Suprapubic skin (tissue), 4 donors: ENCODE measurements at regions not wholly inside any gene's neighbourhood (a gene's known extent, or its start where the extent isn't known, plus 50 kb on each side); places are given as distances from the start of the nearest gene placed in this dataset.

ENCODE experiments used
- DNase-seq, 2 donors: peaks; one replicate each; pipeline ENCODE4 v3.0.0-alpha.2; 2019; ENCODE audit warnings: low spot score in 2 of 2
- H3K27ac ChIP-seq: fragments of 200-600 bp; sonication (generic); one replicate; pipeline ENCODE4 v1.5.1; 2019
- H3K27me3 ChIP-seq: fragments of 200-600 bp; sonication (generic); one replicate; pipeline ENCODE4 v1.5.1; 2019
- H3K36me3 ChIP-seq: fragments of 200-600 bp; sonication (generic); one replicate; pipeline ENCODE4 v1.5.1; 2019
- H3K4me1 ChIP-seq: fragments of 200-600 bp; sonication (generic); one replicate; pipeline ENCODE4 v1.5.1; 2019
- H3K4me3 ChIP-seq: fragments of 200-600 bp; sonication (generic); one replicate; pipeline ENCODE4 v1.5.1; 2019; ENCODE audit warnings: mild to moderate bottlenecking
- H3K9me3 ChIP-seq: fragments of 200-600 bp; sonication (generic); one replicate; pipeline ENCODE4 v1.5.1; 2019
- CTCF ChIP-seq, 2 donors: fragments of 200-600 bp in 1 of 2; fragments of 450-650 bp in 1 of 2; sonication (generic) in 1 of 2; IDR thresholded peaks; one replicate each; pipeline ENCODE4 v1.5.1; 2016 to 2019; ENCODE audit warnings: antibody characterized with exemption in 2 of 2, mild to moderate bottlenecking in 1 of 2, moderate library complexity in 1 of 2
- EP300 ChIP-seq: sonication (generic); formaldehyde crosslinking; IDR thresholded peaks from one replicate; pipeline ENCODE4 v1.6.1; 2017; ENCODE audit warnings: antibody characterized with exemption
- POLR2A ChIP-seq, 2 donors: fragments of 450-650 bp; IDR thresholded peaks; one replicate each; pipeline ENCODE4 v1.6.1; 2017; ENCODE audit warnings: antibody characterized with exemption in 2 of 2, mild to moderate bottlenecking in 2 of 2, moderate library complexity in 2 of 2
- POLR2AphosphoS5 ChIP-seq, 3 donors: sonication (generic); formaldehyde crosslinking; IDR thresholded peaks; one replicate each; pipeline ENCODE4 v1.6.1; 2017; ENCODE audit warnings: antibody characterized with exemption in 3 of 3
- WGBS: methylation state at CpG from one replicate; pipeline ENCODE4 v1.1.5; 2018; 5-methylcytosine and 5-hydroxymethylcytosine counted together

- no peak for TF ChIP-seq CTCF (IDR thresholded peaks at IDR 0.05)
- no peak for TF ChIP-seq POLR2A (IDR thresholded peaks at IDR 0.05)
- TF ChIP-seq POLR2AphosphoS5 (IDR thresholded peaks at IDR 0.05), result no peak
- TF ChIP-seq EP300, result no peak
- no peaks in the 10 kb centered on the region for H3K27me3 ChIP-seq
- DNase-seq, result no peak
- no peaks in the 10 kb centered on the region for H3K36me3 ChIP-seq
- H3K9me3 ChIP-seq, result no peaks in the 10 kb centered on the region
- H3K4me1 ChIP-seq, result no peaks in the 10 kb centered on the region
- whole genome bisulfite sequencing, result 65% methylated on average over 3 of the region's 3 CpGs
- H3K27ac ChIP-seq, result no peak overlapping the region
- no peak overlapping the region for H3K4me3 ChIP-seq
Measured at GRCh38 chr2:138274421-138275291, 226.9 kb upstream of the SPOPL start.

GRCh38 chr2:138275292-138275690 lies 226.3 kb upstream of the SPOPL start:
- Histone ChIP-seq H3K4me3 (no peak overlapping the region), H3K4me1 (no peaks in the 10 kb centered on the region), H3K9me3 (no peaks in the 10 kb centered on the region), H3K27me3 (no peaks in the 10 kb centered on the region), H3K36me3 (no peaks in the 10 kb centered on the region), H3K27ac (no peak overlapping the region)
- WGBS, result 51% methylated on average over 2 of the region's 2 CpGs
- no peak for DNase-seq
- TF ChIP-seq EP300 (no peak), POLR2AphosphoS5 (IDR thresholded peaks at IDR 0.05) (no peak), POLR2A (IDR thresholded peaks at IDR 0.05) (no peak), CTCF (IDR thresholded peaks at IDR 0.05) (no peak)

- no peaks in the 10 kb centered on the region for H3K36me3 ChIP-seq
- H3K27ac ChIP-seq, result no peak overlapping the region
- no peak for DNase-seq
Measured at GRCh38 chr2:138275881-138276280, 225.7 kb upstream of the SPOPL start.

GRCh38 chr2:138276339-138276738 lies 225.2 kb upstream of the SPOPL start:
- TF ChIP-seq POLR2A (IDR thresholded peaks at IDR 0.05), result no peak
- no peak for TF ChIP-seq EP300
- TF ChIP-seq CTCF (IDR thresholded peaks at IDR 0.05), result no peak
- no peak for TF ChIP-seq POLR2AphosphoS5 (IDR thresholded peaks at IDR 0.05)
- no peaks in the 10 kb centered on the region for H3K4me1 ChIP-seq
- no peak for DNase-seq
- no peaks in the 10 kb centered on the region for H3K36me3 ChIP-seq
- H3K4me3 ChIP-seq, result no peak overlapping the region
- no peaks in the 10 kb centered on the region for H3K9me3 ChIP-seq
- H3K27ac ChIP-seq, result no peak overlapping the region
- 70% methylated on average over 1 of the region's 1 CpG for WGBS
- no peaks in the 10 kb centered on the region for H3K27me3 ChIP-seq

More at GRCh38 chr2:138275881-138276280, 225.7 kb upstream of the SPOPL start:
- no peak overlapping the region for H3K4me3 ChIP-seq
- no peak for TF ChIP-seq POLR2AphosphoS5 (IDR thresholded peaks at IDR 0.05)
- no peaks in the 10 kb centered on the region for H3K27me3 ChIP-seq
- H3K4me1 ChIP-seq, result no peaks in the 10 kb centered on the region
- 61% methylated on average over 4 of the region's 4 CpGs for WGBS
- H3K9me3 ChIP-seq, result no peaks in the 10 kb centered on the region

GRCh38 chr2:138277062-138277461 lies 224.5 kb upstream of the SPOPL start:
- TF ChIP-seq EP300 (no peak), POLR2A (IDR thresholded peaks at IDR 0.05) (no peak), CTCF (IDR thresholded peaks at IDR 0.05) (no peak), POLR2AphosphoS5 (IDR thresholded peaks at IDR 0.05) (no peak)

More at GRCh38 chr2:138277062-138277461, 224.5 kb upstream of the SPOPL start:
- Histone ChIP-seq H3K27ac (no peak overlapping the region), H3K27me3 (no peaks in the 10 kb centered on the region), H3K4me3 (no peak overlapping the region), H3K4me1 (no peaks in the 10 kb centered on the region), H3K9me3 (no peaks in the 10 kb centered on the region), H3K36me3 (no peaks in the 10 kb centered on the region)
- DNase-seq, result no peak
